HAP-1 (cell line): ENCODE measurements at regions not wholly inside any gene's neighbourhood (a gene's known extent, or its start where the extent isn't known, plus 50 kb on each side); places are given as distances from the start of the nearest gene placed in this dataset.
A peak's percentile ranks its signal among the peaks of the same experiment; 100 is the strongest.

Experiments
- DNase-seq, 2 experiments: peaks; one replicate each; pipeline ENCODE4 v3.0.0-alpha.2; 2016 to 2020; ENCODE audit warnings: low spot score in 2 of 2
- H3K27me3 ChIP-seq: fragments of 250-450 bp; sonication (Bioruptor Pico); 2 replicates; pipeline ENCODE4 v1.5.1; 2020; ENCODE audit warnings: low read depth, mild to moderate bottlenecking, moderate library complexity
- H3K36me3 ChIP-seq: fragments of 250-450 bp; sonication (Bioruptor Pico); replicated peaks from 2 replicates; pipeline ENCODE4 v1.5.1; 2020; ENCODE audit warnings: mild to moderate bottlenecking
- H3K4me1 ChIP-seq: fragments of 250-450 bp; sonication (Bioruptor Pico); 2 replicates; pipeline ENCODE4 v1.5.1; 2020; ENCODE audit warnings: mild to moderate bottlenecking
- H3K4me3 ChIP-seq: fragments of 250-450 bp; sonication (Bioruptor Pico); 2 replicates; pipeline ENCODE4 v1.5.1; 2020; ENCODE audit warnings: mild to moderate bottlenecking, moderate library complexity
- H3K9me3 ChIP-seq: fragments of 250-450 bp; sonication (Bioruptor Pico); 2 replicates; pipeline ENCODE4 v1.5.1; 2020; ENCODE audit warnings: mild to moderate bottlenecking, moderate library complexity
- in situ Hi-C: fragments of 300-500 bp; cut with MboI; formaldehyde crosslinking; loops from 3 replicates; pipeline ENCODE4 v1.14.3; 2020; ENCODE audit warnings: low sequenced_read_pairs, inconsistent platforms, mixed read lengths

DNA sequence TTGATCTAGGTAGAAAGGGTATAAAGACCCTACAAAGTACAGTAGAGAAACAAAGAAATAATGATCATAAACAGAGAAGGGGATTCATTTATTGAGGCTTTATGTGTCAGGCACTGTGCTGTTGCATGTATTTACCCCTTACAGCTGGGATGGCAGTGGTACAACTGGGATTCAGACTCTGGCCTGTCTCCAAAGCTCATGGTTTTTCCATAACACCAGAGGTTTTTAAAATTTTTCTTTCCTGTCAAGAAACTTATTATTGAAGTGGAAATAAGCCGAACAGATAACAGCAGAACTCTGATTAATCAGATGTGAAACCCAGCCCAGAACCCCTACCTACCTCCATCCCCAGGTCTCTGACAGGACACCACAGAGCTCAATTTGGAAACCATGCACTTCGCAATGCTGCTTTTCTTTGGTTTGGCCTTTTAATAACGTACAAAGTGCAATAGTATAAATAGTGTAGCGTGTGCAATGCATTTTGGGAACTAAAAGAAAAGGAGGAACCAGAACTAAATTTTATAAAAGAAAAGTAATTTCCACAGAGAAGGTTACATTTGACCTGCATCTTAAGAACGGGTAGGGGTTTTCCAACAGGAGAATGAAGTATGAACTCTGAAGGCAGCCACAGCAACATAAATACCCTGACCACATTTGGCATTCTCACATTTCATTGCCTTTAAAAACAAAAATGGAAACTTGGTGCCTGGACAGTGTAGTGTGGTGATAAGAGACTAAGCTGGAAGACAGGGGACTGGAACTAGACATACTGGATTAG is 92.0 kb upstream of the S1PR1 start:
- H3K36me3 ChIP-seq = no peaks in the 10 kb centered on the region

GRCh38 chr1:101142244-101142643 is 94.6 kb upstream of the S1PR1 start:
- H3K36me3 ChIP-seq = no peaks in the 10 kb centered on the region
- in situ Hi-C loops = no loop called here
- no peaks in the 10 kb centered on the region for H3K27me3 ChIP-seq
- H3K9me3 ChIP-seq = no peaks in the 10 kb centered on the region
- no peak overlapping the region for H3K4me3 ChIP-seq
- H3K4me1 ChIP-seq = peaks cover 27% of the 10 kb centered on the region
- DNase-seq = no peak

More for the DNA sequence above, 92.0 kb upstream of the S1PR1 start:
- DNase-seq = no peak
- Histone ChIP-seq H3K4me1 (peaks cover 15% of the 10 kb centered on the region), H3K9me3 (no peaks in the 10 kb centered on the region), H3K27me3 (no peaks in the 10 kb centered on the region), H3K4me3 (no peak overlapping the region)
- in situ Hi-C loops = no loop called here

DNA sequence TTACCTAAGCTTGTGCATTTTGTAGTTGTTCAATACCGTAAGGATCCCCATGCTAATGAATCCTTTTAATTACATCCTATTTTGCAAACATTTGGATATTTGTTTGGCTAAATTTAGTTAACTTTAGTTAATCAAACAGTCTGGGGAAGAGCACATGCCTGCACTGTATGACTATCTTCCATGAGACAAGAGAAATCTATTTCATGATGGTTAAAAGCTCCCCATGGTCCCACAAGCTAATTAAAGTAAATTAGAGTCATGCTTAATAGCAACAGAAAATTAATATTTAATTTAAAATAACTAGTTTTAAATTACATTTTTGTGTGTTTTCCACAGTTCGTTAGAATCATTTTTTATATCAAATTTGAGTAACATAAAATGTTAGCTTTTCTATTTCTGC is 95.4 kb upstream of the S1PR1 start:
- H3K4me3 ChIP-seq = no peak overlapping the region
- H3K36me3 ChIP-seq = no peaks in the 10 kb centered on the region
- no peaks in the 10 kb centered on the region for H3K27me3 ChIP-seq
- DNase-seq = no peak
- H3K4me1 ChIP-seq = peaks cover 36% of the 10 kb centered on the region
- in situ Hi-C loops = no loop called here
- H3K9me3 ChIP-seq = no peaks in the 10 kb centered on the region

DNA sequence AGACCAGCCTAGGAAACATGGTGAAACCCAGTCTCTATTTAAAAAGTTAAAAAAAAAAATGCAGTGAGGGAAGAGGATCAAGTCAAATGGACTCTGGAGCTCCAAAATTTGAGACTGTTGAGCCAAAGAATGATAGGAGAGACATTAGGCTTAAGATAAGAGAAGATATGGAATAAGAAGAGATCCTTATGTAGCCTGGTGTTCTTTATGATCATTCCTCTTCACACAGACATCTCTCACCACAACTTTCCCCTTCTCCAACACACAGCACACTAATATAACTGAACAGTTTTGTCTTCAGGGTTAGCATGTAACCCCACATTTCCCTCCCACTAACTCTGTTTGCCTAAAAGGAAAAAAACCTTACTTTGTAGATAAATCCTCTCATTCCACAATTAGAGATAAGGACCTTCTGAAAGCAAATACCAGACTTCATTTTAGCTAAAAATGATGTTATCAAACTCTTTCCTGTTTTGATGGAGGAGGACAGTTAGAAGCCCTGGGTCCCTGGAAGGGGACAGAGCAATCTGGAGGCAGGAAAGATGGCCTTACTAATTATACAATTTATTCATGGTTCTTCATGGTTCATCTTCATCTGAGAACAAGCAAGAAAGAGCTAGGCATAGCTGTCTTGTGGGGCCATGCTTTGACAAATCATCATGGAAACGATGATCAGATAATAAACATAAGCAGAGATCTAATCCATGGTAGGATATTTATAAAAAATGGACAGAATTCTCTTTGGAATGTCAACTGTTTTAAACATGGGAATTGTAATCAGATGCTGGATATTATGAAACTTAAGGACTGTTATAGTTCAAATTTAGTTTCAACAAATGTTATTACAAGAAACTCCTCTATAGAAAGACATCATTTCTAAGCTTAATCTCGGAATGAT is 96.7 kb upstream of the S1PR1 start:
- no peak for DNase-seq
- in situ Hi-C loops = no loop called here
- no peak overlapping the region for H3K4me3 ChIP-seq
- no peaks in the 10 kb centered on the region for H3K9me3 ChIP-seq
- no peaks in the 10 kb centered on the region for H3K36me3 ChIP-seq
- H3K27me3 ChIP-seq = no peaks in the 10 kb centered on the region
- peaks cover 40% of the 10 kb centered on the region for H3K4me1 ChIP-seq

- Histone ChIP-seq H3K9me3 (no peaks in the 10 kb centered on the region), H3K27me3 (no peaks in the 10 kb centered on the region), H3K4me3 (no peak overlapping the region), H3K4me1 (peaks cover 40% of the 10 kb centered on the region), H3K36me3 (no peaks in the 10 kb centered on the region)
- peak; percentile 48 to 87 for DNase-seq
- in situ Hi-C loops = no loop called here
Measured at GRCh38 chr1:101139130-101139529, 97.7 kb upstream of the S1PR1 start.

DNA sequence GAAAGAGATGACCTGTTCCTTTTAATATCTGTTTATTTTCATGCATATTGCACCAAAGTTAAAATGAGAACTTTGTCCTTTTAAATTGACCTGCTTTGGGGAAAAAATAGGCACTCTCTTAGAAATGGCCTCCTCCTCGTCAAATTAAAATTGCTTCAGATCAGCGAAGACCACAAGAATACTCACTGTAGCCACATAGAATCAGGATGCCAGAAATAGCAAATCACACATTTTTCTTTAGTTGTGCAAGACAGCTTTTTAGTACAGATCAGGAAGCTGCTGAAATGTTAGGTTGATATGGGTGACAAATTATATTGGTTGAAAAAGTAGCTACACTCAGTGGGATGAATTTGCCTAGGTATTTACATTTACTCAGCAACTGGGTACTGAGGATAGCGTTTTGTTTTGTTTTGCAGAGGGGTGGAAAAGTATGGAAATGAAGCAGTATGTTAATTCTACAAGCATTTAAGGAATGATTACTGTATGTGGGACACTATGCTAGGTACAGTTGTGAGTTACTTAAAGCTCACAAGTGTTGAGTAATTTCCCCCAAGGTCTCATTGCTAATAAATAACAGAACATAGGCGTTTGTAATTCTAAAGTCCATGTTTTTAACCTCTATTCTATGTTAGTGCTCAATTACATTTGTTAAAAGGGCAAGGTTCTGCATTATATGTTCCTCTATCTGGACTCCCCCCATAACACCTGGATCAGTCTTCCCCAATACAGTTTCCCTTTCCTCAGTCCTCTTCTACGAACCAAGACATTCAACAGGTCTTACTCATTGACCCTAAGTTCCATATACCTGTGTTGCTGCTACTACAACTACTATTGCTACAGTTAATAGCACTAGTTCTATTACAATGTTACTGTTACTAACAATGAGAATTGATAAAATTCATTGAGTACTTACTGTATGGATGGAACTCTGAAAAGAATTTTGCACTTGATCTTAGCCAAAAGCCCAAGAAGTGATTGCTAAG is 99.4 kb upstream of the S1PR1 start:
- in situ Hi-C loops = no loop called here
- DNase-seq = no peak
- H3K27me3 ChIP-seq = no peaks in the 10 kb centered on the region
- no peak overlapping the region for H3K4me3 ChIP-seq
- no peaks in the 10 kb centered on the region for H3K9me3 ChIP-seq
- peaks cover 28% of the 10 kb centered on the region for H3K4me1 ChIP-seq
- no peaks in the 10 kb centered on the region for H3K36me3 ChIP-seq

DNA sequence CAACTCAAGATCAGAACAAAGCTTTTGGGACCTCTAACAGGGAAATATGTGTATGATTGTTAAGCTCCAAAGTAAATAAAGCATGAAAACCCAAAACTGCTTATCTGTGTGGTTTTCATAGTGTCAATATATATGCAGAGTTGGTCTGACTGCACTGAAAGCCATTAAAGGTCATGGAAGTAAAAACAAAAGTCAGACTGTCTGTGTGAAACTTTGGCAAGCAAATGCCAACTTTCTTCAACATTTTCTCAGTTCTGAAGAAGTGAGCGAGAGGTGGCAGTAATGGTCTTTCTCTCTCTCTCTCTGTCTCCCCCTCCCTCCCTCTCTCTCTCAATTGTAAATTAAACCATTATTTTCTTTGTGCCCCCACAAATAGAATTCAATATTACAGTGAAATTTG is 100.1 kb upstream of the S1PR1 start:
- Histone ChIP-seq H3K4me1 (peaks cover 28% of the 10 kb centered on the region), H3K27me3 (no peaks in the 10 kb centered on the region), H3K4me3 (no peak overlapping the region), H3K9me3 (no peaks in the 10 kb centered on the region), H3K36me3 (no peaks in the 10 kb centered on the region)
- in situ Hi-C loops = no loop called here
- DNase-seq = peak; percentile 16 to 72

DNA sequence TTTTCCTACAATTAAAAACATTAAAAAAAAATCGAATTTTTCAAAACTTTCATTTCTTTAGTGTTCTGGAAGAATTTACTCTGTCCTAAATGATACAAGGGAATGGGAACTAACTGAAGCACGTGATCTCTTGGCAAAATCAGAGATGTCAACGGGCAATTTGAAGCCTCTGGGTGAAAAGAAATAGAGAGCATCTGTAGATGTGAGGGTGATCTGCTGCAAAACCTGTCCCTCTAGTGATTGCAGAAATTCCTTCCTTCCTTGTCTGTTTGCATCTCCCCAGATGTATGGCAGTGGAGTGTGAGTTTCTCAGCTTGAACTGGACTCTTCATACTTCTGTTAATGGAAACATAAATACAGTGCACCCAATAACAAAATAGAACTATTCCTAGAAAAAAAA is 100.5 kb upstream of the S1PR1 start:
- in situ Hi-C loops = no loop called here
- H3K4me1 ChIP-seq = peaks cover 28% of the 10 kb centered on the region
- no peaks in the 10 kb centered on the region for H3K36me3 ChIP-seq
- DNase-seq = no peak
- H3K27me3 ChIP-seq = no peaks in the 10 kb centered on the region
- no peaks in the 10 kb centered on the region for H3K9me3 ChIP-seq
- no peak overlapping the region for H3K4me3 ChIP-seq

- in situ Hi-C loops = no loop called here
- no peaks in the 10 kb centered on the region for H3K27me3 ChIP-seq
- H3K9me3 ChIP-seq = no peaks in the 10 kb centered on the region
- peaks cover 28% of the 10 kb centered on the region for H3K4me1 ChIP-seq
- H3K36me3 ChIP-seq = no peaks in the 10 kb centered on the region
- no peak for DNase-seq
- no peak overlapping the region for H3K4me3 ChIP-seq
Measured at GRCh38 chr1:101135526-101135925, 101.3 kb upstream of the S1PR1 start.

GRCh38 chr1:101131239-101131843 is 105.5 kb upstream of the S1PR1 start:
- H3K9me3 ChIP-seq = no peaks in the 10 kb centered on the region
- H3K4me3 ChIP-seq = no peak overlapping the region
- peaks cover 4% of the 10 kb centered on the region; the same call in 1 of the 2 replicates for H3K4me1 ChIP-seq
- no peaks in the 10 kb centered on the region for H3K36me3 ChIP-seq
- H3K27me3 ChIP-seq = no peaks in the 10 kb centered on the region
- no peak for DNase-seq
- in situ Hi-C loops = no loop called here

GRCh38 chr1:101130673-101131072 is 105.1 kb upstream of the DPH5 start:
- Histone ChIP-seq H3K36me3 (no peaks in the 10 kb centered on the region), H3K4me1 (no peaks in the 10 kb centered on the region), H3K27me3 (no peaks in the 10 kb centered on the region), H3K4me3 (no peak overlapping the region), H3K9me3 (no peaks in the 10 kb centered on the region)
- DNase-seq = no peak
- in situ Hi-C loops = no loop called here

- no peaks in the 10 kb centered on the region for H3K4me1 ChIP-seq
- no peaks in the 10 kb centered on the region for H3K27me3 ChIP-seq
- no peak overlapping the region for H3K4me3 ChIP-seq
- in situ Hi-C loops = no loop called here
- no peaks in the 10 kb centered on the region for H3K36me3 ChIP-seq
- H3K9me3 ChIP-seq = no peaks in the 10 kb centered on the region
- no peak for DNase-seq
Measured at GRCh38 chr1:101128846-101129245, 103.3 kb upstream of the DPH5 start.

GRCh38 chr1:101128211-101128727 is 102.7 kb upstream of the DPH5 start:
- in situ Hi-C loops = no loop called here
- no peak for DNase-seq

More at GRCh38 chr1:101128211-101128727, 102.7 kb upstream of the DPH5 start:
- Histone ChIP-seq H3K4me1 (no peaks in the 10 kb centered on the region), H3K9me3 (no peaks in the 10 kb centered on the region), H3K36me3 (no peaks in the 10 kb centered on the region), H3K4me3 (no peak overlapping the region), H3K27me3 (no peaks in the 10 kb centered on the region; the same call in 1 of the 2 replicates)
